Thymus (tissue), 11 donors: ENCODE measurements at regions not wholly inside any gene's neighbourhood (a gene's known extent, or its start where the extent isn't known, plus 50 kb on each side); places are given as distances from the start of the nearest gene placed in this dataset.

ENCODE experiments used
- DNase-seq, 9 donors: peaks; one replicate each; pipeline ENCODE4 v3.0.0-alpha.2; 2013; ENCODE audit warnings: low spot score in 9 of 9, low read depth in 6 of 9, missing footprints in 1 of 9
- H3K27ac ChIP-seq, 2 donors: one replicate each; pipeline ENCODE4 v1.5.1; 2013; ENCODE audit warnings: control low read depth in 1 of 2, low read depth in 1 of 2, low read length in 1 of 2, mild to moderate bottlenecking in 1 of 2, moderate library complexity in 1 of 2
- H3K27me3 ChIP-seq, 2 donors: one replicate each; pipeline ENCODE4 v1.5.1; 2013; ENCODE audit warnings: low read length in 1 of 2; ENCODE audit not compliant: control insufficient read depth in 2 of 2, insufficient read depth in 1 of 2
- H3K36me3 ChIP-seq, 2 donors: one replicate each; pipeline ENCODE4 v1.5.1; 2013; ENCODE audit warnings: low read length in 1 of 2, mild to moderate bottlenecking in 1 of 2, moderate library complexity in 1 of 2; ENCODE audit not compliant: control insufficient read depth in 2 of 2, insufficient read depth in 2 of 2
- H3K4me1 ChIP-seq, 2 donors: one replicate each; pipeline ENCODE4 v1.5.1; 2013; ENCODE audit warnings: low read length in 2 of 2; ENCODE audit not compliant: control insufficient read depth in 2 of 2, insufficient read depth in 2 of 2
- H3K4me3 ChIP-seq, 2 donors: one replicate each; pipeline ENCODE4 v1.5.1; 2013; ENCODE audit warnings: low read length in 2 of 2, control low read depth in 1 of 2, mild to moderate bottlenecking in 1 of 2
- H3K9me3 ChIP-seq, 2 donors: one replicate each; pipeline ENCODE4 v1.5.1; 2013; ENCODE audit warnings: low read length in 1 of 2, mild to moderate bottlenecking in 1 of 2; ENCODE audit not compliant: control insufficient read depth in 2 of 2, insufficient read depth in 1 of 2
- WGBS: extraction: QIAGEN DNeasy Blood & Tissue Kit; methylation state at CpG from one replicate; pipeline ENCODE4 v1.1.7; 2013; 5-methylcytosine and 5-hydroxymethylcytosine counted together
- donor health status: healthy.

- 67% methylated on average over 4 of the region's 4 CpGs for WGBS
- Histone ChIP-seq H3K4me3 (no peak overlapping the region), H3K4me1 (no peaks in the 10 kb centered on the region), H3K9me3 (no peaks in the 10 kb centered on the region), H3K36me3 (no peaks in the 10 kb centered on the region), H3K27me3 (no peaks in the 10 kb centered on the region), H3K27ac (no peak overlapping the region)
- DNase-seq: no peak
These were observed 188.3 kb downstream of the MIB1 start for GRCh38 chr18:21928925-21929324.

- DNase-seq: no peak
- WGBS: 91% methylated on average over 6 of the region's 6 CpGs
- no peak overlapping the region for H3K4me3 ChIP-seq
These were observed 189.6 kb downstream of the MIB1 start for GRCh38 chr18:21930177-21930576.

GRCh38 chr18:21933931-21934765, 193.6 kb downstream of the MIB1 start:
- Histone ChIP-seq H3K9me3 (no peaks in the 10 kb centered on the region), H3K27me3 (no peaks in the 10 kb centered on the region), H3K36me3 (no peaks in the 10 kb centered on the region), H3K4me3 (no peak overlapping the region), H3K27ac (no peak overlapping the region), H3K4me1 (no peaks in the 10 kb centered on the region)
- no peak for DNase-seq
- 88% methylated on average over 10 of the region's 10 CpGs for WGBS

More at GRCh38 chr18:21930177-21930576, 189.6 kb downstream of the MIB1 start:
- H3K4me1 ChIP-seq: no peaks in the 10 kb centered on the region
- no peak overlapping the region for H3K27ac ChIP-seq
- H3K36me3 ChIP-seq: no peaks in the 10 kb centered on the region
- H3K9me3 ChIP-seq: no peaks in the 10 kb centered on the region
- H3K27me3 ChIP-seq: no peaks in the 10 kb centered on the region

DNA sequence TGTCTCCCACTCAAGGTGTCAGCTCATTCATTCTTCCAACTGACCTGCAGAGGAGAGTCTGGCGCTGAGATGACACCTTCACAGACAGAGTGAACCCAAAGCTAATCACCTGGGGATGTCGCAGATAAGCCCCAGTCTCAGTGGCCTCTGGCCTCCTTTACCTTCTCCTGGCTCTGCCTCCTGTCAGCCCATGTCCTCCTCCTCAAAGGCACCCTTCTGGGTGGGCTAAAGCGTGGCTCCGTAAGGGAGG, 194.1 kb downstream of the MIB1 start:
- H3K4me3 ChIP-seq: no peak overlapping the region
- H3K4me1 ChIP-seq: no peaks in the 10 kb centered on the region
- no peak for DNase-seq
- H3K36me3 ChIP-seq: no peaks in the 10 kb centered on the region
- H3K27ac ChIP-seq: no peak overlapping the region
- H3K27me3 ChIP-seq: no peaks in the 10 kb centered on the region
- WGBS: 94% methylated on average over 4 of the region's 4 CpGs
- H3K9me3 ChIP-seq: no peaks in the 10 kb centered on the region

- no peak for DNase-seq
- H3K4me1 ChIP-seq: no peaks in the 10 kb centered on the region
- WGBS: 42% methylated on average over 4 of the region's 4 CpGs
- no peaks in the 10 kb centered on the region for H3K9me3 ChIP-seq
- H3K36me3 ChIP-seq: no peaks in the 10 kb centered on the region
- H3K4me3 ChIP-seq: no peak overlapping the region
- no peak overlapping the region for H3K27ac ChIP-seq
- no peaks in the 10 kb centered on the region for H3K27me3 ChIP-seq
These were observed 202.9 kb downstream of the MIB1 start for GRCh38 chr18:21943456-21943855.

DNA sequence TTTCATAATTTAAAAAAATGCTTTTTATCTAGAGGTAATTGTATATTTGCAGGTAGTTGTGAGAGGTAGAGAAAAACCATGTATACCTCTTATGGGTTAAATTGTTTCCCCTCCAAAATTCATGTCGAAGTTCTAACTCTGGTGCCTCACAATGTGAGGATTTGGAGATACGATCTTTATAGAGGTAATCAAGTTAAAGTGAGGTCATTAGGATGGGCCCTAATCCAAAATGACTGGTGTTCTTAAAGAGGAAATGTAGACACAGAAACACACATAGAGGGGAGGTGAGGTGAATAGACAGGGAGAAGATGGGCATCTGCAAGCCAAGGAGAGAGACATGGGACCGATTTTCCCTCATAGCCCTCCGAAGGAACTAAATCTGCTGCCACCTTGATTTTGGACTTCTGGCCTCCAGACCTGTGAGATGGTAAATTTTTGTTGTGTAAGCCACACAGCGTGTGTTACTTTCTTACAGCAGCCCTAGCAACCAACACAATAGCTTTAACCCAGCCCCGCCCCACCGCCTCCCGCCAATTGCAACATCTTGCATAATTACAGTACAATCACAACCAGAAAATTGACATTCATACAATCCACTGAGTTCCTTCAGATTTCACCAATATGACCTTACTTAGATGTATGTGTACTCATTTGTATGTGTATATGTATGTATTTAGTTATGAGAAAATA, 208.9 kb downstream of the MIB1 start:
- no peaks in the 10 kb centered on the region for H3K36me3 ChIP-seq
- no peaks in the 10 kb centered on the region for H3K9me3 ChIP-seq
- H3K4me1 ChIP-seq: no peaks in the 10 kb centered on the region
- WGBS: 84% methylated on average over 8 of the region's 8 CpGs
- no peak overlapping the region for H3K27ac ChIP-seq
- H3K27me3 ChIP-seq: no peaks in the 10 kb centered on the region
- DNase-seq: no peak
- H3K4me3 ChIP-seq: no peak overlapping the region

GRCh38 chr18:21955757-21956652, 213.4 kb upstream of the GATA6 start:
- WGBS: 50% methylated on average over 8 of the region's 8 CpGs
- Histone ChIP-seq H3K9me3 (no peaks in the 10 kb centered on the region), H3K36me3 (no peaks in the 10 kb centered on the region), H3K27ac (no peak overlapping the region), H3K4me1 (no peaks in the 10 kb centered on the region), H3K4me3 (no peak overlapping the region), H3K27me3 (no peaks in the 10 kb centered on the region)
- DNase-seq: peak; percentile 35 to 77 (median 50)

DNA sequence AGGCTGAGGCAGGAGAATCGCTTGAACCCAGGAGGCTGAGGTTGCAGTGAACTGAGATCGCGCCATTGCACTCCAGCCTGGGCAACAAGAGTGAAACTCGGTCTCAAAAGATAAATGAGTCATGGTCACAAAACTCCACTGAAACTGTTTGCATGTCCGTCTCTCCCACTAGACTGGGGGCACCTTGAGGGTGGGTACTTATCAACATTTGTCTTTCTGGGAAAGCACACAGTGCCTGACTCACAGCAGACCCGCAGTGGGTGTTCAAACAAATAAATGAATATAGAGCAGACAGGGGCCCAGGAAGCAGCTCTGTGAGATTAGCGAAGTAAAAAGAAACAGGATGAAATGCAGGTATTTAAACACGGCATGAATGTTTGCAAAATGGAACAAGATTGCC, 211.1 kb upstream of the GATA6 start:
- Histone ChIP-seq H3K4me1 (no peaks in the 10 kb centered on the region), H3K4me3 (no peak overlapping the region), H3K9me3 (no peaks in the 10 kb centered on the region), H3K27ac (no peak overlapping the region), H3K27me3 (no peaks in the 10 kb centered on the region), H3K36me3 (no peaks in the 10 kb centered on the region)
- 92% methylated on average over 8 of the region's 8 CpGs for WGBS
- DNase-seq: no peak
